ENCODE measurements at regions not wholly inside any gene's neighbourhood (a gene's known extent, or its start where the extent isn't known, plus 50 kb on each side); places are given as distances from the start of the nearest gene placed in this dataset.
"Not testable (repeated sequence)": the region's sequence is repeated elsewhere in the genome, so short reads cannot be mapped to it uniquely, and the experiment has no call there.

GRCh38 chr17:51366866-51367265 lies 106.5 kb downstream of the UTP18 start:
- TF ChIP-seq EP300 (IDR thresholded peaks at IDR 0.05) (no peak), POLR2A (IDR thresholded peaks at IDR 0.05) (no peak), CTCF (IDR thresholded peaks at IDR 0.05) (no peak)
- 80 to 86% methylated on average over 3 of the region's 3 CpGs for WGBS, 2 donors
- no peak overlapping the region for H3K4me3 ChIP-seq
- no peaks in the 10 kb centered on the region for H3K27me3 ChIP-seq
- H3K9me3 ChIP-seq: no peaks in the 10 kb centered on the region
- no peaks in the 10 kb centered on the region for H3K36me3 ChIP-seq
- H3K4me1 ChIP-seq: peaks cover 0 to 51% (median 7%) of the 10 kb centered on the region in 4 donors
- no peak overlapping the region for H3K27ac ChIP-seq
- DNase-seq (ENCODE audit: low spot score in 2 of 2): no peak

GRCh38 chr17:51367836-51368235 lies 107.5 kb downstream of the UTP18 start:
- H3K4me3 ChIP-seq; H3K36me3 ChIP-seq; H3K27me3 ChIP-seq; DNase-seq (ENCODE audit: low spot score in 2 of 2); H3K9me3 ChIP-seq; H3K27ac ChIP-seq: not testable (repeated sequence)
- H3K4me1 ChIP-seq: peaks cover 0 to 57% (median 7%) of the 10 kb centered on the region in 4 donors
- 92 to 95% methylated on average over 1 of the region's 1 CpG for WGBS, 2 donors

- peak overlapping the region in 1 of 4 donors; percentile 50 for H3K27ac ChIP-seq
- 9% methylated on average over 5 of the region's 5 CpGs for WGBS, 2 donors
- DNase-seq (ENCODE audit: low spot score in 2 of 2): peak in 1 of 2 donors; percentile 24
- H3K36me3 ChIP-seq: no peaks in the 10 kb centered on the region
- TF ChIP-seq POLR2A (IDR thresholded peaks at IDR 0.05) (no peak), EP300 (IDR thresholded peaks at IDR 0.05) (no peak), CTCF (IDR thresholded peaks at IDR 0.05) (peak; percentile 27 to 72 (median 55))
- peaks cover 0 to 46% (median 12%) of the 10 kb centered on the region in 4 donors for H3K4me1 ChIP-seq
- H3K27me3 ChIP-seq: no peaks in the 10 kb centered on the region
- no peaks in the 10 kb centered on the region for H3K9me3 ChIP-seq
- no peak overlapping the region for H3K4me3 ChIP-seq
These were observed 111.4 kb downstream of the UTP18 start for GRCh38 chr17:51371732-51372151.

- H3K27me3 ChIP-seq: no peaks in the 10 kb centered on the region
- no peaks in the 10 kb centered on the region for H3K9me3 ChIP-seq
- no peaks in the 10 kb centered on the region for H3K36me3 ChIP-seq
- peak in 1 of 2 donors; percentile 32 for DNase-seq (ENCODE audit: low spot score in 2 of 2)
- peaks cover 0 to 46% (median 12%) of the 10 kb centered on the region in 4 donors for H3K4me1 ChIP-seq
- no peak for TF ChIP-seq CTCF (IDR thresholded peaks at IDR 0.05)
- no peak for TF ChIP-seq POLR2A (IDR thresholded peaks at IDR 0.05)
- TF ChIP-seq EP300 (IDR thresholded peaks at IDR 0.05): no peak
- WGBS, 2 donors: 55 to 59% methylated on average over 5 of the region's 5 CpGs
- peak overlapping the region in 1 of 4 donors; percentile 2 for H3K4me3 ChIP-seq
- peak overlapping the region in 2 of 4 donors; percentile 46 to 60 for H3K27ac ChIP-seq
These were observed 112.1 kb downstream of the UTP18 start for GRCh38 chr17:51372345-51373004.

- no peak overlapping the region for H3K27ac ChIP-seq
- DNase-seq (ENCODE audit: low spot score in 2 of 2): no peak
- no peak for TF ChIP-seq EP300 (IDR thresholded peaks at IDR 0.05)
- no peak for TF ChIP-seq CTCF (IDR thresholded peaks at IDR 0.05)
- no peak for TF ChIP-seq POLR2A (IDR thresholded peaks at IDR 0.05)
- no peak overlapping the region for H3K4me3 ChIP-seq
- WGBS, 2 donors: 64 to 71% methylated on average over 4 of the region's 4 CpGs
- H3K9me3 ChIP-seq: no peaks in the 10 kb centered on the region
- peaks cover 0 to 50% (median 12%) of the 10 kb centered on the region in 4 donors for H3K4me1 ChIP-seq
- no peaks in the 10 kb centered on the region for H3K27me3 ChIP-seq
- no peaks in the 10 kb centered on the region for H3K36me3 ChIP-seq
These were observed 113.3 kb downstream of the UTP18 start for GRCh38 chr17:51373489-51374152.
